SH-SY5Y (cell line): ENCODE measurements at regions not wholly inside any gene's neighbourhood (a gene's known extent, or its start where the extent isn't known, plus 50 kb on each side); places are given as distances from the start of the nearest gene placed in this dataset.

Experiments
- GATA2 ChIP-seq: IDR thresholded peaks from 2 replicates; pipeline ENCODE4 v1.6.1; 2011; ENCODE audit warnings: mild to moderate bottlenecking, low read depth, low read length
- GATA3 ChIP-seq: IDR thresholded peaks from 2 replicates; pipeline ENCODE4 v1.6.1; 2011; ENCODE audit warnings: low read depth, mild to moderate bottlenecking, low read length, moderate library complexity

DNA sequence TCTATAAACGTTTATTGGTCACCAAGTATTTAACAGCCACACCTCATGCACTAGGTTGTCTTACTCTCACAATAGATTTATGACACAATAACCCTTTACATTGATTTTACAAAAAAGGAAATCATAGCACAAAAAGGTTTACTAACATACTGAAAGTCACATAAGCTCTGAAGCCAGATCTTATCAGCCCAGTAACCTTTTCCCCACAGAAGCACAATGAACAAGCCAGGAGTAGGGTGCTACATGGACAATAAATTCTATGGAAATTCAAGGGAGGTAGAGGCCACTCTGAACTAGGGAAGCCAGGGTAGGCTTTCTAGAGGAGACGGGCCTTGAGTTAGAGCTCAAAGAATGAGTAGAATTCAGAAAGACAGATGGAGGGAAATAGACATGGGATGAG is 633.5 kb upstream of the CADM1 start:
- TF ChIP-seq GATA3, result no peak
- TF ChIP-seq GATA2, result no peak
